Adrenal gland (tissue), 9 donors: ENCODE measurements at regions not wholly inside any gene's neighbourhood (a gene's known extent, or its start where the extent isn't known, plus 50 kb on each side); places are given as distances from the start of the nearest gene placed in this dataset.

ENCODE experiments used
- DNase-seq, 7 donors: peaks; one replicate each; pipeline ENCODE4 v3.0.0-alpha.2; 2019 to 2020
- H3K27ac ChIP-seq, 5 donors: fragments of 200-600 bp; sonication (generic) in 4 of 5; 1 replicate in 3 of 5; 2 replicates in 2 of 5; pipeline versions ENCODE4 v1.5.1 to v1.8.0; 2016 to 2020; ENCODE audit warnings: mild to moderate bottlenecking in 1 of 5
- H3K27me3 ChIP-seq: fragments of 200-600 bp; 2 replicates; pipeline ENCODE4 v1.8.0; 2021
- H3K36me3 ChIP-seq, 2 donors: fragments of 200-600 bp; replicated peaks in 1 of 2; 1 replicate in 1 of 2; 2 replicates in 1 of 2; pipeline versions ENCODE4 v1.5.1 to v1.8.0; 2018 to 2022
- H3K4me1 ChIP-seq, 2 donors: fragments of 200-600 bp; replicated peaks in 1 of 2; 1 replicate in 1 of 2; 2 replicates in 1 of 2; pipeline versions ENCODE4 v1.5.1 to v1.8.0; 2018 to 2021
- H3K4me3 ChIP-seq, 4 donors: fragments of 200-600 bp; sonication (generic) in 3 of 4; one replicate each; pipeline ENCODE4 v1.5.1; 2016 to 2018
- H3K9me3 ChIP-seq, 3 donors: fragments of 200-600 bp; sonication (generic) in 1 of 3; replicated peaks in 1 of 3; 1 replicate in 2 of 3; 2 replicates in 1 of 3; pipeline versions ENCODE4 v1.5.1 to v1.8.0; 2016 to 2021
- POLR2A ChIP-seq, 2 donors: fragments of 450-650 bp; IDR thresholded peaks; one replicate each; pipeline ENCODE4 v1.6.1; 2017; ENCODE audit warnings: antibody characterized with exemption in 2 of 2, mild to moderate bottlenecking in 2 of 2, moderate library complexity in 1 of 2
- WGBS, 4 donors: extraction: QIAGEN DNeasy Blood & Tissue Kit in 2 of 4; methylation state at CpG; one replicate each; pipeline versions ENCODE4 v1.1.5 to v1.1.7; 2013 to 2017; 5-methylcytosine and 5-hydroxymethylcytosine counted together
- intact Hi-C, 2 donors: fragments of 100-400 bp; cut with DNase I; formaldehyde crosslinking; loops; one replicate each; pipeline versions ENCODE4 v1.14.1 to v1.15.0; 2022 to 2023
- TF ChIP-seq, protein P1 (sequence below), 6 experiments: fragments of 450-650 bp in 4 of 6; fragments of 200-600 bp in 2 of 6; sonication (generic) in 1 of 6; IDR thresholded peaks; 1 replicate in 5 of 6; 2 replicates in 1 of 6; pipeline versions ENCODE4 v1.5.1 to v1.8.0; 2016 to 2021; ENCODE audit warnings: antibody characterized with exemption in 6 of 6, mild to moderate bottlenecking in 2 of 6, moderate library complexity in 1 of 6
- donor health status: healthy with polysubstance abuse.
- donor health status: Bipolar disorder and iron deficiency.
- donor health status: DM: yes; HTN: yes; CAD: no.
- donor health status: DM: no; HTN: no; CAD: no.
- donor health status: DM: no; HTN: no; CAD: no.

DNA sequence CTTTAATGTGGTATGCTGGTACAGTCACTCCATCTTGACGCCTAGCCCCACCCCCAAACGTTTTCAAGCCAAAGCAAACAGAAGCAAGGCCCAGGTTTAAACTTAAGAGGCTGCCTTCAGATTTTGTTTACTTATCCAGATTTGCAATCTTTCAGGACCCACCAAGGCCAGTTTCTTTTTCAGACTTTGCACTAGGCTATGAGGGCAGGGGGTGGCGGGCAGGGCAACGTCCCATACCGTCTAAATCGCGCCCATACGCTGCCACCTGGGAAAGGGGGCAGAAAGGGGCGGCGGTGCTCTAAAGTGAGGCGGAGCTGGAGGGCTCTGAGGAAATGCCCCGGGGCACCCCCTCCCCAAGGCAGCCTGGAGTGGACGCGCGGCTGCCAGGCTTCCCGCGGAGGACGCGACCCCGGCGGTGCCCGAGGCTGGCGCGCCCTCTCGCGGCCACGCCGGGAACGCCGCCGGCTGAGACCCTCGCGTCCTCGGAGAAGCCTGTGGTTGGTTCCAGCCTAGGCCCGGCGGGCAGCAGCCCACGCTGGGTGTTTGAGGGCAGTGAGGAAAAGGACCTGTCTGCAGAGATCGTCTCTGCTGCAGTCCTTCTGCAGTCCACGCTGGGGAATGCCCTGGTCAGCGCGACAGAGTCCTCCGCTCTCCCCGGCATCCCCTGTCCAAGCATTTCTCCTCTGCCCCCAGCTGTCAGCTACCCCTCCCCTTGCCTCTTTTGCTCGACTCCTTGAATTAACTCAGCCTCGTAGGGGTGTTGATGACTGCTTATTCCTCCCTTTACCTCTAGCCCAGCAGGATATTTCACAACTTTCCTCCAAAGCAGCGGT is 93.7 kb upstream of the PRNP start:
- WGBS, 4 donors: 9 to 27% (median 13%) methylated on average over 15 to 46 of the region's 46 CpGs

DNA sequence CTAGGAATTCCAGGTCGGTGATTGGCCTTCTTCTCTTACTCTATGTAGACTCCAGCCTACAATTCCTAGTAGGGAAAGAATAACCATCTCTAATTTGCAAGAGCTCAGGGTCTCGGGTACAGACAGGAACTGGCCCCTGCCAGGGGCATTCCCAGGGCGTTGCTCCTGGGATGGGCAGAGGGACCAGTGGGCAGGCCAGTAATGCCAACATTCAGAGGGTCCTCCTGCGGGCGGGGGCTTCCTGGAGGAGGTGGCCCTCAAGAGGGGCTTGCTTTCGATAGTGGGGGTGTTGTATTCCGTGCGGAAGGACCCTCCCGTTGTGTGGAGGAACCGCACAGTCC is 94.3 kb upstream of the PRNP start:
- intact Hi-C loops: loop anchor here in 1 of 2 donors (5.0 kb wide), 1 partner anchor 485 kb away; no protein-coding TSS in a partner anchor
- H3K27ac ChIP-seq: no peak overlapping the region

More for the DNA sequence above, 93.7 kb upstream of the PRNP start:
- TF ChIP-seq POLR2A (IDR thresholded peaks at IDR 0.05): no peak
- TF ChIP-seq, protein P1, sequence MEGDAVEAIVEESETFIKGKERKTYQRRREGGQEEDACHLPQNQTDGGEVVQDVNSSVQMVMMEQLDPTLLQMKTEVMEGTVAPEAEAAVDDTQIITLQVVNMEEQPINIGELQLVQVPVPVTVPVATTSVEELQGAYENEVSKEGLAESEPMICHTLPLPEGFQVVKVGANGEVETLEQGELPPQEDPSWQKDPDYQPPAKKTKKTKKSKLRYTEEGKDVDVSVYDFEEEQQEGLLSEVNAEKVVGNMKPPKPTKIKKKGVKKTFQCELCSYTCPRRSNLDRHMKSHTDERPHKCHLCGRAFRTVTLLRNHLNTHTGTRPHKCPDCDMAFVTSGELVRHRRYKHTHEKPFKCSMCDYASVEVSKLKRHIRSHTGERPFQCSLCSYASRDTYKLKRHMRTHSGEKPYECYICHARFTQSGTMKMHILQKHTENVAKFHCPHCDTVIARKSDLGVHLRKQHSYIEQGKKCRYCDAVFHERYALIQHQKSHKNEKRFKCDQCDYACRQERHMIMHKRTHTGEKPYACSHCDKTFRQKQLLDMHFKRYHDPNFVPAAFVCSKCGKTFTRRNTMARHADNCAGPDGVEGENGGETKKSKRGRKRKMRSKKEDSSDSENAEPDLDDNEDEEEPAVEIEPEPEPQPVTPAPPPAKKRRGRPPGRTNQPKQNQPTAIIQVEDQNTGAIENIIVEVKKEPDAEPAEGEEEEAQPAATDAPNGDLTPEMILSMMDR (IDR thresholded peaks at IDR 0.05): peak; percentile 54 to 97 (median 76)
- intact Hi-C loops: loop anchor here in 1 of 2 donors (5.0 kb wide), 1 partner anchor 485 kb away; no protein-coding TSS in a partner anchor
- H3K27ac ChIP-seq: no peak overlapping the region
- H3K9me3 ChIP-seq: no peaks in the 10 kb centered on the region
- no peaks in the 10 kb centered on the region for H3K36me3 ChIP-seq
- peaks cover 10% of the 10 kb centered on the region for H3K27me3 ChIP-seq
- peaks cover 0 to 9% of the 10 kb centered on the region in 2 donors for H3K4me1 ChIP-seq
- peak overlapping the region in 1 of 4 donors; percentile 19 for H3K4me3 ChIP-seq
- peak in 5 of 7 donors; percentile 21 to 47 (median 36) for DNase-seq

DNA sequence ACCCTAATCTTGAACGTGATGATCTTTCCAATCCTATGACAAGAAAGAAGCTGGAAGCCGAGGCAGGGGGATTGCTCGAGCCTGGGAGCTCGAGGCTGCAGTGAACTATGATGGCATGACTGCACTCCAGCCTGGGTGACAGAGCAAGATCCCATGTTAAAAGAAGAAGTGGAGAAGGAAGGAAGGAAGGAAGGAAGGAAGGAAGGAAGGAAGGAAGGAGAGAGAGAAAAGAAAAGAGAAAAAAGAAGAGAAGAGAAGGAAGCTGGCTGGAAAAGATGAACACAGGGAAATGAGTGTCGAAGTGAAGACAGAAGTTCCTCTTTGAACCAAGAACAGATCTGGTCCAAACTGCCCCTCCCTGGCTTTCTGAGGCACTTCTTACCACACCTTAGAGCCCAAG is 100.5 kb upstream of the PRNP start:
- TF ChIP-seq, protein P1 (IDR thresholded peaks at IDR 0.05): no peak
- TF ChIP-seq POLR2A (IDR thresholded peaks at IDR 0.05): no peak
- H3K27me3 ChIP-seq: no peaks in the 10 kb centered on the region
- H3K4me1 ChIP-seq: no peaks in the 10 kb centered on the region
- H3K4me3 ChIP-seq: no peak overlapping the region
- no peak overlapping the region for H3K27ac ChIP-seq
- intact Hi-C loops: no loop called here
- no peaks in the 10 kb centered on the region for H3K36me3 ChIP-seq
- no peaks in the 10 kb centered on the region for H3K9me3 ChIP-seq
- no peak for DNase-seq
- 67 to 78% (median 72%) methylated on average over 5 of the region's 5 CpGs for WGBS, 4 donors

More for the DNA sequence above, 94.3 kb upstream of the PRNP start:
- DNase-seq: no peak
- no peaks in the 10 kb centered on the region for H3K9me3 ChIP-seq
- H3K4me1 ChIP-seq: peaks cover 0 to 9% of the 10 kb centered on the region in 2 donors
- no peak overlapping the region for H3K4me3 ChIP-seq
- WGBS, 4 donors: 46 to 71% (median 52%) methylated on average over 6 to 10 of the region's 10 CpGs
- peaks cover 8% of the 10 kb centered on the region for H3K27me3 ChIP-seq
- H3K36me3 ChIP-seq: no peaks in the 10 kb centered on the region
- no peak for TF ChIP-seq POLR2A (IDR thresholded peaks at IDR 0.05)
- TF ChIP-seq, protein P1 (IDR thresholded peaks at IDR 0.05): no peak

DNA sequence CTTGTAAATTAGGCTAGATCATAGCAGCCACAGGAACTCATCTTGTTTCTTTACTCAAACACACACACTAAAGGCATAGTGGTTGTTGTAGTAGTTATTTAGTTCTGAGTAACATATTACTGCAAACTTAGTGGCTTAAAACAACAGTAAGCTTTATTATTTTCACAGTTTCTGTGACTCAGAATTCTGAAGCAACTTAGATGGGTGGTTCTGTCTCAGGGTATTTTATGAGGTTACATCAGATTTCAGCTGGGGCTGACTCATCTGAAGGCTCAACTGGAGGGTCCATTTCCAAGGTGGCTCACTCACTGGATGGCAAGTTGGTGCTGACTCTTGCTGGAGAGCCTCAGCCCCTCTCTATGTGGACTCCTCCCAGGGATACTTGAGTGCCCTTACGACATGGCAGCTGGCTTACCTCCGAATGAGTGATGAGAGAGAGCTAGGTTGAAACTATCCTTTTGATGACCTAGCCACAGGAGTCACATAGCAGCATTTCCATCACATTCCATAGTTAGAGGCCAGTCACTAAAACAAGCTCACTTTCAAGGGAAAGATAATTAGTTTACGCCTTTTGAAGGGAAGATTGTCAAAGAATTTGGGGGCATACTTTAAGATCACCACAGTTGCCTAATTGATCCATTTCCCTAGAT is 101.0 kb upstream of the PRNP start:
- Histone ChIP-seq H3K27ac (no peak overlapping the region), H3K9me3 (no peaks in the 10 kb centered on the region), H3K36me3 (no peaks in the 10 kb centered on the region), H3K27me3 (no peaks in the 10 kb centered on the region), H3K4me1 (no peaks in the 10 kb centered on the region), H3K4me3 (no peak overlapping the region)
- DNase-seq: no peak
- WGBS, 4 donors: 73 to 92% (median 79%) methylated on average over 3 of the region's 3 CpGs
- intact Hi-C loops: no loop called here
- no peak for TF ChIP-seq POLR2A (IDR thresholded peaks at IDR 0.05)
